ENCODE measurements at regions not wholly inside any gene's neighbourhood (a gene's known extent, or its start where the extent isn't known, plus 50 kb on each side); places are given as distances from the start of the nearest gene placed in this dataset.
A peak's percentile ranks its signal among the peaks of the same experiment; 100 is the strongest.

DNA sequence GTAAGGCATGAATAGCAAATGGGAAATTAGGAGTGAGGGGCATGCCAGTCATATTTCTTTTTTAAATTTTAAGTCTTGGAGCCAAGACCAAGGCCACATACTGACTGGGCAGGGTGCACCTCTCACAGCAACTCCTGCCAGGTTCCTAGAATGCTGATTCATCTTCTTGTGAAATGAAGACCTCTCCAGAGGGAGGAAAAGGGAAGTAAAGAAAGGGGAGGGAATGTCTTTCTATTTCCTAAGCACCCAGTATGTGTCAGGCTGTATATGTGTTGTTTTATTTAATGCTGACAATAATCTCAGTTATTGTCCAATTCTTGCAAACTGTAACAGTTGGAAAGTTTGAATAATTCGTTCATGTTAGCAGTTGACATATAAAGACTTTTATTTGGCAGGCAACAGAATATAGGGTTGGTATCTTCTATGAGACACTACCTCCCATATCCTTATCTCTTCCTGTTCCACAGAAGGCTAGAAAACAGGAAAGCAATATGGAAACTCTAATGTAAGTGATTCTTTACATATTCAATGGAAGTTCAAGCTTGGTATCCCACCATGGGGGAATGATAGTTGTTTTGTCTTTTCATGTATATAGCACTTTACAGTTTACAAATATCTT is 259.1 kb upstream of the USP24 start:
- DNase-seq = no peak
- TF ChIP-seq, protein P1, sequence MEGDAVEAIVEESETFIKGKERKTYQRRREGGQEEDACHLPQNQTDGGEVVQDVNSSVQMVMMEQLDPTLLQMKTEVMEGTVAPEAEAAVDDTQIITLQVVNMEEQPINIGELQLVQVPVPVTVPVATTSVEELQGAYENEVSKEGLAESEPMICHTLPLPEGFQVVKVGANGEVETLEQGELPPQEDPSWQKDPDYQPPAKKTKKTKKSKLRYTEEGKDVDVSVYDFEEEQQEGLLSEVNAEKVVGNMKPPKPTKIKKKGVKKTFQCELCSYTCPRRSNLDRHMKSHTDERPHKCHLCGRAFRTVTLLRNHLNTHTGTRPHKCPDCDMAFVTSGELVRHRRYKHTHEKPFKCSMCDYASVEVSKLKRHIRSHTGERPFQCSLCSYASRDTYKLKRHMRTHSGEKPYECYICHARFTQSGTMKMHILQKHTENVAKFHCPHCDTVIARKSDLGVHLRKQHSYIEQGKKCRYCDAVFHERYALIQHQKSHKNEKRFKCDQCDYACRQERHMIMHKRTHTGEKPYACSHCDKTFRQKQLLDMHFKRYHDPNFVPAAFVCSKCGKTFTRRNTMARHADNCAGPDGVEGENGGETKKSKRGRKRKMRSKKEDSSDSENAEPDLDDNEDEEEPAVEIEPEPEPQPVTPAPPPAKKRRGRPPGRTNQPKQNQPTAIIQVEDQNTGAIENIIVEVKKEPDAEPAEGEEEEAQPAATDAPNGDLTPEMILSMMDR (IDR thresholded peaks at IDR 0.05; ENCODE audit: borderline replicate concordance, extremely low read depth, insufficient read depth) = no peak
- no peak overlapping the region for H3K9ac ChIP-seq (ENCODE audit: low read length in 3 of 3)
- FAIRE-seq = no peak
- intact Hi-C loops (cut with DNase I) = no loop called here
- no peaks in the 10 kb centered on the region for H3K9me3 ChIP-seq (ENCODE audit: control insufficient read depth in 2 of 3, insufficient read depth in 1 of 3, low read length in 3 of 3)
- H3K36me3 ChIP-seq (ENCODE audit: control insufficient read depth in 2 of 3, insufficient read depth in 3 of 3, low read length in 3 of 3) = no peaks in the 10 kb centered on the region
- H3K4me1 ChIP-seq (ENCODE audit: control insufficient read depth in 2 of 3, insufficient read depth in 2 of 3, low read depth in 1 of 3, low read length in 3 of 3) = peaks cover 3 to 58% (median 42%) of the 10 kb centered on the region in 3 donors
- no peak overlapping the region for H3K4me3 ChIP-seq (ENCODE audit: low read length in 3 of 3)
- peak overlapping the region in 1 of 2 donors; percentile 79 for H3K27ac ChIP-seq (ENCODE audit: low read depth in 2 of 2, low read length in 2 of 2)
- H3K27me3 ChIP-seq (ENCODE audit: control insufficient read depth, insufficient read depth, low read length) = no peaks in the 10 kb centered on the region

- no peak for FAIRE-seq
- H3K9ac ChIP-seq (ENCODE audit: low read length in 3 of 3) = no peak overlapping the region
- no peak overlapping the region for H3K4me3 ChIP-seq (ENCODE audit: low read length in 3 of 3)
- TF ChIP-seq, protein P1 (IDR thresholded peaks at IDR 0.05; ENCODE audit: borderline replicate concordance, extremely low read depth, insufficient read depth) = no peak
- H3K9me3 ChIP-seq (ENCODE audit: control insufficient read depth in 2 of 3, insufficient read depth in 1 of 3, low read length in 3 of 3) = no peaks in the 10 kb centered on the region
- no peak for DNase-seq
- H3K27me3 ChIP-seq (ENCODE audit: control insufficient read depth, insufficient read depth, low read length) = no peaks in the 10 kb centered on the region
- peaks cover 3 to 53% (median 38%) of the 10 kb centered on the region in 3 donors for H3K4me1 ChIP-seq (ENCODE audit: control insufficient read depth in 2 of 3, insufficient read depth in 2 of 3, low read depth in 1 of 3, low read length in 3 of 3)
- intact Hi-C loops (cut with DNase I) = no loop called here
- peak overlapping the region; percentile 36 to 59 for H3K27ac ChIP-seq (ENCODE audit: low read depth in 2 of 2, low read length in 2 of 2)
- H3K36me3 ChIP-seq (ENCODE audit: control insufficient read depth in 2 of 3, insufficient read depth in 3 of 3, low read length in 3 of 3) = no peaks in the 10 kb centered on the region
Measured at GRCh38 chr1:55473661-55474060, 258.5 kb upstream of the USP24 start.

DNA sequence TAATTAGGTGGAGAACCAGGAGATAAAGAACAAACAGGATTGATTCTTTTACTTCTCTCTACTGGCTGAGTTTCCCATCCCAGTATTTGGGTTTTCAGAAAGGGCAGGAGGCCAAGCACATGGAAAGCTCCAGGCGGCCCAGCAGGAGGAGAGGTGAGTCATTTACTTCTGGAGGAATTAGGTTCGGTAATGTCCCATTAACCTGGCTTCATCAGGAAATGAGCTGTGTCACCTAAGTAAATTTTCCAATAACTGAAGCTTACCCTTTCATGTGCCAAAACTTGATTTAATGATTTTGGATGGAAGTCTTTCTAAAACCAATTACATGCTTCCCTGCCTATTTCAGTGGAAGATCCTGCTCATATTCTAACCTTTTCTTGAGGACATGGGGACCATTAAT is 257.6 kb upstream of the USP24 start:
- peak; percentile 53 for FAIRE-seq
- Histone ChIP-seq H3K4me1 (ENCODE audit: control insufficient read depth in 2 of 3, insufficient read depth in 2 of 3, low read depth in 1 of 3, low read length in 3 of 3) (peaks cover 3 to 49% (median 41%) of the 10 kb centered on the region in 3 donors), H3K4me3 (ENCODE audit: low read length in 3 of 3) (no peak overlapping the region), H3K36me3 (ENCODE audit: control insufficient read depth in 2 of 3, insufficient read depth in 3 of 3, low read length in 3 of 3) (no peaks in the 10 kb centered on the region), H3K9ac (ENCODE audit: low read length in 3 of 3) (no peak overlapping the region), H3K27me3 (ENCODE audit: control insufficient read depth, insufficient read depth, low read length) (no peaks in the 10 kb centered on the region), H3K27ac (ENCODE audit: low read depth in 2 of 2, low read length in 2 of 2) (peak overlapping the region; percentile 30 to 59), H3K9me3 (ENCODE audit: control insufficient read depth in 2 of 3, insufficient read depth in 1 of 3, low read length in 3 of 3) (no peaks in the 10 kb centered on the region)
- DNase-seq = peak in 3 of 5 donors; percentile 50 to 67 (median 60)
- intact Hi-C loops (cut with DNase I) = no loop called here
- TF ChIP-seq, protein P1 (IDR thresholded peaks at IDR 0.05; ENCODE audit: borderline replicate concordance, extremely low read depth, insufficient read depth) = no peak

GRCh38 chr1:55472115-55472514 is 257.0 kb upstream of the USP24 start:
- intact Hi-C loops (cut with DNase I) = no loop called here
- peak overlapping the region in 1 of 2 donors; percentile 8 for H3K27ac ChIP-seq (ENCODE audit: low read depth in 2 of 2, low read length in 2 of 2)
- FAIRE-seq (no peak), DNase-seq (no peak)
- H3K4me3 ChIP-seq (ENCODE audit: low read length in 3 of 3) = no peak overlapping the region
- H3K9ac ChIP-seq (ENCODE audit: low read length in 3 of 3) = no peak overlapping the region
- TF ChIP-seq, protein P1 (IDR thresholded peaks at IDR 0.05; ENCODE audit: borderline replicate concordance, extremely low read depth, insufficient read depth) = no peak
- no peaks in the 10 kb centered on the region for H3K27me3 ChIP-seq (ENCODE audit: control insufficient read depth, insufficient read depth, low read length)
- peaks cover 3 to 43% (median 34%) of the 10 kb centered on the region in 3 donors for H3K4me1 ChIP-seq (ENCODE audit: control insufficient read depth in 2 of 3, insufficient read depth in 2 of 3, low read depth in 1 of 3, low read length in 3 of 3)
- H3K36me3 ChIP-seq (ENCODE audit: control insufficient read depth in 2 of 3, insufficient read depth in 3 of 3, low read length in 3 of 3) = no peaks in the 10 kb centered on the region
- no peaks in the 10 kb centered on the region for H3K9me3 ChIP-seq (ENCODE audit: control insufficient read depth in 2 of 3, insufficient read depth in 1 of 3, low read length in 3 of 3)

Measured in kidney (tissue), 13 donors.